SK-N-MC (cell line): ENCODE measurements at regions not wholly inside any gene's neighbourhood (a gene's known extent, or its start where the extent isn't known, plus 50 kb on each side); places are given as distances from the start of the nearest gene placed in this dataset.

ENCODE experiments used
- EZH2 ChIP-seq: fragments of 200-600 bp; sonication (generic); IDR thresholded peaks from one replicate; pipeline ENCODE4 v1.6.1; 2017; ENCODE audit warnings: antibody characterized with exemption
- POLR2AphosphoS5 ChIP-seq: IDR thresholded peaks from 2 replicates; pipeline ENCODE4 v1.6.1; 2012; ENCODE audit warnings: mild to moderate bottlenecking, low read depth, low read length, borderline replicate concordance

- TF ChIP-seq POLR2AphosphoS5 (no peak), EZH2 (no peak)
Observed at GRCh38 chr12:65725376-65725775, 98.9 kb upstream of the HMGA2 start.
